ENCODE measurements at regions not wholly inside any gene's neighbourhood (a gene's known extent, or its start where the extent isn't known, plus 50 kb on each side); places are given as distances from the start of the nearest gene placed in this dataset.
"Not testable (repeated sequence)": the region's sequence is repeated elsewhere in the genome, so short reads cannot be mapped to it uniquely, and the experiment has no call there.

- DNase-seq (ENCODE audit: low read depth), result no peak
Observed at GRCh38 chr5:36529142-36529541, 77.3 kb upstream of the SLC1A3 start.

DNA sequence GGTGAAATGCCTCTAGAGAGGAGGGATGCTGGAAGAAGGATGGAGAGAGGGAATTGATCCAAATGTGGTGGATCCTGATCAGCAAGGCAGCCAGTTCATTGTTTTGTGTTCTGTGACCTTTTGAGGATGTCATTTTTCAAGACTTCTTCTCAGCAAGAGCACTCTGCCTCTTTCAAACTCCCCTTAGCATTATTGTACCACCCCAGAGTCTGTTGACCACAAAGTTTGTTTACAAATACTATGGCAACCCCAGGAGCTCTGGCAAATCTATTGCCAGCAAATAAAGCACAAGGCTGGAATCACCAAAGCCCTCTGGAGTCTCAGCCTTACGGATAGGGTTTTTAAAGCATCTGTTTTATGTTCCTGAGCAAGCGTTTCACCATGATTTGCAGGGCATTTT is 76.2 kb upstream of the SLC1A3 start:
- DNase-seq (ENCODE audit: low read depth), result no peak

DNA sequence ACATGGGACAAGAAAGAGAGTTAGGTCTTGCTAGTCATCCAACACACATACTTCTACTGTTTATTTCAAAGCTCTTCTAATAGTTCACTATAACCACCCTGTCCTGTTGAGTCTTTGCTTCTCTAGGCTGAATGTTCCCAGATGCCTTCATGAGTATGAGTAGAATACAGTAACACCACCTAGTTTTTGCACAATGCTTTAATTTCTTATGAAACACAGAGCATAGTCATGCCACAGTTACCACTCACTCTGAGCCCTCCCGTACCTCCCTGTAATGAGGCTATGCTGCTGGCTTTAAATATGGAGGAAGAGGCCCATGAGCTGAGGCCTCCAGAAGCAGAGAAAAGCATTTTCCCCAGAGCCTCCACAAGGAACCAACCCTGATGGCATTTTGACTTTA is 75.0 kb upstream of the SLC1A3 start:
- DNase-seq (ENCODE audit: low read depth), result no peak

GRCh38 chr5:36535378-36535777 is 71.0 kb upstream of the SLC1A3 start:
- no peak for DNase-seq (ENCODE audit: low read depth)

DNA sequence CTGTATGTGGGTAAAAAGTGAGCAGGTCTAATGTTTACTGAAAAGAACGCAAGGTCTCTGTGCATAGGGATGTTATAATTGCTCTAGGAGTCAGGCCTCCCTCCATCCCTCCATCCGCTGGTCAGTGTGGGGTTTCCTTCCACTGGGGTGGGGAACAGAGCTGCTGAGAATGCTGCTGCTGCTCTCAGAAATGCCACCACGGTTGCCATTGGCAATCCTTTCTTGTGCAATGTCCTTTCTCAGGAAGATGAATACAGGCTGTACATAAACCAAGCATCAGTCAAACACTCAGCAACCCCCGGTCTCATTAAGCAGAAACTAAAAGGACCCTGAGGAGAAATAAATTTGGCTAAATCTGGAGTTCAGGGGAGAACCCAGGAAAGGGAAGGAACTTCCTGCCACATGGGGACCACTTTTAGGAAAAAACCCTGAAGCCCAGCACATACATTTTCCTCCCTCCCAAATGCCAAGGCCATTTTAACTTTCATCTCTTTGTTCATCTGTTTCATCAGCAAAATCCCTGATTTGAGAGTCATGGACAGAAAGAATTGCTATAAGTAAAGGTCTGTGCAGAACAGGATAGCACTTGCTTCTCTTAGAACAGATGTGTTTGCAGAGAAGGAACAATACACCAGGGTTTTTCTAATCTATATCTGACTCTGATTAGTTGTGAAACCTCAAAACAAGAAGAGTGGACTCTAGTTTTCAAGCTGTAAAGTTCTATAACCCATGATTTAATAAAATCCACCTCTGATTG is 70.4 kb upstream of the SLC1A3 start:
- DNase-seq (ENCODE audit: low read depth), result no peak

GRCh38 chr5:36536616-36537005 is 69.8 kb upstream of the SLC1A3 start:
- no peak for DNase-seq (ENCODE audit: low read depth)

DNA sequence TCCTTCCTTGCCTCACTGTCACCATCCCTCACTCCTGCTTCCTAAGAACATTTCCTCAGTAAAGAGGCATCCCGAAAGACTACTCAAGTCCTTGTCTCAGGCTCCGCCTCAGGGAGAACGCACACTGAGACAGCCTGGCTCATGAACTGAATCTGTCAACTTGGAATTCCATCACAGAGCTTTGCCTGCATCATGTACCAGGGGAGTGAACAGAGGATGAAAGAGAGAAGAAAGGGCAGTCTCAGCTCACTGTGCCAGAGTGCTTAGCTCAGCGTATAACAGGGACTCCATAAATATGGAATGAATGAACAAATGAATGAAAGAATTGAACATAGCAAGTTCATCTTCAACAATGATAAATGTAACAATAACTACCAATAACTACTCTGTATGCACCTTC is 68.7 kb upstream of the SLC1A3 start:
- no peak for DNase-seq (ENCODE audit: low read depth)

GRCh38 chr5:36552651-36553393 is 53.6 kb upstream of the SLC1A3 start:
- DNase-seq (ENCODE audit: low read depth), result no peak

GRCh38 chr5:36555035-36555434 is 51.4 kb upstream of the SLC1A3 start:
- not testable (repeated sequence) for DNase-seq (ENCODE audit: low read depth)
